ENCODE measurements at regions not wholly inside any gene's neighbourhood (a gene's known extent, or its start where the extent isn't known, plus 50 kb on each side); places are given as distances from the start of the nearest gene placed in this dataset.

DNA sequence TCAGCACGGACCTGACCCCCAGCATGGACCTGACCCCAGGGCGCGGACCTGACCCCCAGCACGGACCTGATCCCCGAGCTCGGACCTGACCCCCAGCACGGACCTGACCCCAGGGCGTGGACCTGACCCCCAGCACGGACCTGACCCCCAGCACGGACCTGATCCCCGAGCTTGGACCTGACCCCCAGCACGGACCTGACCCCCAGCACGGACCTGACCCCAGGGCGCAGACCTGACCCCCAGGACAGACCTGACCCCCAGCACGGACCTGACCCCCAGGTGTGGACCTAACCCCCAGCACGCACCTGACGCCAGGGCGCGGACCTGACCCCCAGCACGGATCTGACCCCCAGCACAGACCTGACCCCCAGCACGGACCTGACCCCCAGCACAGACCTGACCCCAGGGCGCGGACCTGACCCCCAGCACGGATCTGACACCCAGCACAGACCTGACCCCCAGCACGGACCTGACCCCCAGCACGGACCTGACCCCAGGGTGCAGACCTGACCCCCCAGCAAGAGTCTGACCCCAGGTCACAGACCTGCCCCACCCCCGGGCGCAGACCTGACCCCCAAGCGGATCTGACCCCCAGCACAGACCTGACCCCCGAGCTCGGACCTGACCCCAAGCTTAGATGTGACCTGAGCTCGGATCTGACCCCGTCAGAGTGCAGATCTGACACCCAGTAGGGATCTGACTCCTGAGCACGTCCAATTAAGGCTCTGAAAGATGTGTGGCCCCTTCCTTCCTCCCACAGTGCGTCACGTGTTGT is 98.7 kb downstream of the C16orf95 start:
- Histone ChIP-seq H3K9me3 (ENCODE audit: insufficient read depth, low read depth, low read length) (no peaks in the 10 kb centered on the region), H3K4me2 (ENCODE audit: low read length) (no peak overlapping the region), H3K36me3 (ENCODE audit: insufficient read depth, low read length) (no peaks in the 10 kb centered on the region), H3K79me2 (ENCODE audit: insufficient read depth, low read length) (no peaks in the 10 kb centered on the region), H4K20me1 (ENCODE audit: insufficient read depth, low read length) (no peaks in the 10 kb centered on the region), H3K4me3 (ENCODE audit: insufficient read depth, low read depth, low read length) (no peak overlapping the region), H3K9ac (ENCODE audit: low read length) (no peak overlapping the region), H2AFZ (ENCODE audit: low read depth, low read length) (no peak overlapping the region), H3K27me3 (ENCODE audit: insufficient read depth, low read length) (no peaks in the 10 kb centered on the region), H3K27ac (ENCODE audit: low read depth, low read length) (no peak overlapping the region), H3K4me1 (ENCODE audit: insufficient read depth, low read length) (peaks cover 9% of the 10 kb centered on the region)
- no peak overlapping the region for H3K27ac Mint-ChIP-seq (ENCODE audit: unreplicated experiment)
- TF ChIP-seq CTCF (IDR thresholded peaks at IDR 0.05; ENCODE audit: insufficient read depth, low read depth, low read length) (no peak), EZH2 (IDR thresholded peaks at IDR 0.05; ENCODE audit: insufficient read depth, low read length) (no peak)
- FAIRE-seq: no peak
- DNase-seq (ENCODE audit: low read depth): no peak
- peaks cover 14% of the 10 kb centered on the region for H3K27me3 Mint-ChIP-seq (ENCODE audit: low read depth, unreplicated experiment)
- H3K4me1 Mint-ChIP-seq (ENCODE audit: low read depth, unreplicated experiment): no peaks in the 10 kb centered on the region
- H3K9me3 Mint-ChIP-seq (ENCODE audit: unreplicated experiment): peaks cover 6% of the 10 kb centered on the region
- peaks cover 2% of the 10 kb centered on the region for H3K36me3 Mint-ChIP-seq (ENCODE audit: low read depth, unreplicated experiment)
- H3K4me3 Mint-ChIP-seq (ENCODE audit: unreplicated experiment): no peak overlapping the region

DNA sequence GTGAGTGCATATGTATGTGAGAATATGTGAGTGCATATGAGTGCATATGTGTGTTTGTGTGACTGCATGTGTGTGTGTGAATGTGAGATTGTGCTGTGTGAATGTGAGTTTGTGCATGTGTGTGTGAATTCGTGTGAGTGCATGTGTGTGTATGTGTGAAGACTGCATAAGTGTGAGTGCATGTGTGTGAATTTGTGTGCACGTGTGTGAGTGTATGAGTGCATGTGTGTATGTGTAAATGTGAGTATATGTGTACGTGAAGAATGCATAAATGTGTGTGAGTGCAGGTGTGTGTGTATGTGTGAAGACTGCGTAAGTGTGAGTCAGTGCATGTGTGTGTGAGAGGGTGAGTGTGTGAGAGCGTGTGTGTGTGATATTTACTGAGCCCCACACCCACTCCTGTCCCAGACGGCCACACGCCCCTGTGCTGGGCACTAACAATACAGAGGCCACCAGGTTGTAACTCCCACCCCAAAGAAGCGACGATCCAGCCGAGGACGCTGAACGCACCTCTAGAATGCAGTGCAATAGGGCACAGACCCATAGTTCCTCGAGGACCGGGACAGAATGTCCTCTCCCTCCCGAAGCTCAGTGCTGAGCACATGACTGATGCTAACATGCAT is 97.8 kb downstream of the C16orf95 start:
- no peaks in the 10 kb centered on the region for H3K36me3 ChIP-seq (ENCODE audit: insufficient read depth, low read length)
- H3K36me3 Mint-ChIP-seq (ENCODE audit: low read depth, unreplicated experiment): peaks cover 2% of the 10 kb centered on the region
- H3K4me2 ChIP-seq (ENCODE audit: low read length): no peak overlapping the region
- no peak overlapping the region for H3K4me3 ChIP-seq (ENCODE audit: insufficient read depth, low read depth, low read length)
- peaks cover 19% of the 10 kb centered on the region for H3K27me3 Mint-ChIP-seq (ENCODE audit: low read depth, unreplicated experiment)
- H3K79me2 ChIP-seq (ENCODE audit: insufficient read depth, low read length): no peaks in the 10 kb centered on the region
- no peak for TF ChIP-seq CTCF (IDR thresholded peaks at IDR 0.05; ENCODE audit: insufficient read depth, low read depth, low read length)
- no peak for TF ChIP-seq EZH2 (IDR thresholded peaks at IDR 0.05; ENCODE audit: insufficient read depth, low read length)
- peaks cover 5% of the 10 kb centered on the region for H3K9me3 Mint-ChIP-seq (ENCODE audit: unreplicated experiment)
- H3K27ac ChIP-seq (ENCODE audit: low read depth, low read length): no peak overlapping the region
- no peak overlapping the region for H2AFZ ChIP-seq (ENCODE audit: low read depth, low read length)
- H3K4me1 ChIP-seq (ENCODE audit: insufficient read depth, low read length): peaks cover 9% of the 10 kb centered on the region
- no peaks in the 10 kb centered on the region for H3K27me3 ChIP-seq (ENCODE audit: insufficient read depth, low read length)
- H3K27ac Mint-ChIP-seq (ENCODE audit: unreplicated experiment): no peak overlapping the region
- no peak overlapping the region for H3K9ac ChIP-seq (ENCODE audit: low read length)
- no peaks in the 10 kb centered on the region for H3K4me1 Mint-ChIP-seq (ENCODE audit: low read depth, unreplicated experiment)
- no peaks in the 10 kb centered on the region for H3K9me3 ChIP-seq (ENCODE audit: insufficient read depth, low read depth, low read length)
- FAIRE-seq: no peak
- H4K20me1 ChIP-seq (ENCODE audit: insufficient read depth, low read length): no peaks in the 10 kb centered on the region
- no peak overlapping the region for H3K4me3 Mint-ChIP-seq (ENCODE audit: unreplicated experiment)
- no peak for DNase-seq (ENCODE audit: low read depth)

DNA sequence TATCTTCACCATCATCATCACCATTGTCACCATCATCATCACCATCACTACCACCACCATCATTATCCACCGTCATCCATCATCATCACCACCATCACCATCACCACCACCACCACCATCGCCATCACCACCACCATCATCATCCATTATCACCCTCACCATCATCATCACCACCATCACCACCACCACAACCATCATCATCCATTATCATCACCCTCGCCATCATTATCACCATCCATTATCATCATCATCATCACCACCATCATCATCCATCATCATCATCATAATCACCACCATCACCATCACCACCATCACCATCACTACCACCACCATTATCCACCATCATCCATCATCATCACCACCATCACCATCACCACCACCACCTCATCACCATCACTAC is 95.6 kb downstream of the C16orf95 start:
- H3K27ac ChIP-seq (ENCODE audit: low read depth, low read length): no peak overlapping the region
- H3K4me3 ChIP-seq (ENCODE audit: insufficient read depth, low read depth, low read length): no peak overlapping the region
- Mint-ChIP-seq H3K4me1 (ENCODE audit: low read depth, unreplicated experiment) (no peaks in the 10 kb centered on the region), H3K36me3 (ENCODE audit: low read depth, unreplicated experiment) (no peaks in the 10 kb centered on the region), H3K27ac (ENCODE audit: unreplicated experiment) (no peak overlapping the region), H3K27me3 (ENCODE audit: low read depth, unreplicated experiment) (peaks cover 16% of the 10 kb centered on the region), H3K4me3 (ENCODE audit: unreplicated experiment) (no peak overlapping the region), H3K9me3 (ENCODE audit: unreplicated experiment) (no peaks in the 10 kb centered on the region)
- H3K9ac ChIP-seq (ENCODE audit: low read length): no peak overlapping the region
- no peaks in the 10 kb centered on the region for H3K9me3 ChIP-seq (ENCODE audit: insufficient read depth, low read depth, low read length)
- H3K79me2 ChIP-seq (ENCODE audit: insufficient read depth, low read length): no peaks in the 10 kb centered on the region
- no peak for DNase-seq (ENCODE audit: low read depth)
- H3K4me1 ChIP-seq (ENCODE audit: insufficient read depth, low read length): peaks cover 7% of the 10 kb centered on the region
- FAIRE-seq: no peak
- H2AFZ ChIP-seq (ENCODE audit: low read depth, low read length): no peak overlapping the region
- H3K36me3 ChIP-seq (ENCODE audit: insufficient read depth, low read length): no peaks in the 10 kb centered on the region
- TF ChIP-seq EZH2 (IDR thresholded peaks at IDR 0.05; ENCODE audit: insufficient read depth, low read length) (no peak), CTCF (IDR thresholded peaks at IDR 0.05; ENCODE audit: insufficient read depth, low read depth, low read length) (no peak)
- H4K20me1 ChIP-seq (ENCODE audit: insufficient read depth, low read length): no peaks in the 10 kb centered on the region
- H3K4me2 ChIP-seq (ENCODE audit: low read length): no peak overlapping the region
- no peaks in the 10 kb centered on the region for H3K27me3 ChIP-seq (ENCODE audit: insufficient read depth, low read length)

All from astrocyte (in vitro differentiated cells and primary cell).